ENCODE measurements at regions not wholly inside any gene's neighbourhood (a gene's known extent, or its start where the extent isn't known, plus 50 kb on each side); places are given as distances from the start of the nearest gene placed in this dataset.

DNA sequence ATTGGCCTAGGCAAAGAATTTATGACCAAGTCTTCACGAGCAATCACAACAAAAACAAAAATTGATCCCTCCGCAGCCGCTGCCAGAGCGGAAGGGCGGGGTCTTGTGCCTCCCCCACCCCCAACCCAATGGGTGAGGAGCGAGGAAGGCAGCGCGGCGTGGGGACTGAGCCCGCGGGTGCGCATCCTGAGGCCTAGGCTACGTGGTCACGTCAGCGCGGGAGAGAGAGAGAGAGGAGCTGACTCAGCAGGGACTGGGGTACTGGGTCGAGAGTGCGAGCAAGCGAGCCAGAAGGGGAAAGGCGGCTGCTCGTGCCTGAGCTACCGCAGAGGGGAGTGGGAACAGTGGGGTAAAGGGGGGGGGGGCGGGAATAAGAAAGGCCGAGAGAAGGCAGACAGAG is 90.1 kb upstream of the FERMT1 start:
- Histone ChIP-seq H3K4me2 (ENCODE audit: low read length) (no peak overlapping the region), H3K4me1 (ENCODE audit: control insufficient read depth, low read length) (no peaks in the 10 kb centered on the region), H4K20me1 (ENCODE audit: control insufficient read depth, insufficient read depth, low read depth, low read length) (no peaks in the 10 kb centered on the region), H3K9me3 (ENCODE audit: control insufficient read depth, insufficient read depth, low read length) (no peaks in the 10 kb centered on the region), H3K79me2 (ENCODE audit: control insufficient read depth, low read length) (no peaks in the 10 kb centered on the region), H3F3A (ENCODE audit: control insufficient read depth, insufficient read depth) (no peaks in the 10 kb centered on the region), H3K9me2 (replicated peaks; ENCODE audit: control insufficient read depth, low read length) (no peaks in the 10 kb centered on the region), H3K27me3 (ENCODE audit: control insufficient read depth, low read length) (no peaks in the 10 kb centered on the region), H3K36me3 (ENCODE audit: control insufficient read depth, low read length) (no peaks in the 10 kb centered on the region), H3K4me3 (ENCODE audit: low read length) (no peak overlapping the region), H3K27ac (ENCODE audit: low read depth, low read length) (no peak overlapping the region)
- TF ChIP-seq CTCF (IDR thresholded peaks at IDR 0.05; ENCODE audit: low read depth, low read length, poor library complexity, severe bottlenecking) (no peak), EZH2phosphoT487 (IDR thresholded peaks at IDR 0.05; ENCODE audit: borderline replicate concordance, low read length) (no peak)

GRCh38 chr20:6209093-6209492 is 86.3 kb upstream of the FERMT1 start:
- Histone ChIP-seq H3K4me1 (ENCODE audit: control insufficient read depth, low read length) (no peaks in the 10 kb centered on the region), H3K27ac (ENCODE audit: low read depth, low read length) (no peak overlapping the region), H3F3A (ENCODE audit: control insufficient read depth, insufficient read depth) (no peaks in the 10 kb centered on the region), H3K4me3 (ENCODE audit: low read length) (no peak overlapping the region), H3K27me3 (ENCODE audit: control insufficient read depth, low read length) (0 out of 2 replicates have a peak, but pooled peaks cover under 1% of the 10 kb centered on the region), H3K36me3 (ENCODE audit: control insufficient read depth, low read length) (no peaks in the 10 kb centered on the region), H3K9me2 (replicated peaks; ENCODE audit: control insufficient read depth, low read length) (no peaks in the 10 kb centered on the region), H4K20me1 (ENCODE audit: control insufficient read depth, insufficient read depth, low read depth, low read length) (no peaks in the 10 kb centered on the region), H3K4me2 (ENCODE audit: low read length) (no peak overlapping the region), H3K79me2 (ENCODE audit: control insufficient read depth, low read length) (no peaks in the 10 kb centered on the region), H3K9me3 (ENCODE audit: control insufficient read depth, insufficient read depth, low read length) (no peaks in the 10 kb centered on the region)
- TF ChIP-seq CTCF (IDR thresholded peaks at IDR 0.05; ENCODE audit: low read depth, low read length, poor library complexity, severe bottlenecking) (no peak), EZH2phosphoT487 (IDR thresholded peaks at IDR 0.05; ENCODE audit: borderline replicate concordance, low read length) (no peak)

- Histone ChIP-seq H3K27me3 (ENCODE audit: control insufficient read depth, low read length) (0 out of 2 replicates have a peak, but pooled peaks cover 3% of the 10 kb centered on the region), H3K4me2 (ENCODE audit: low read length) (no peak overlapping the region), H3K9me3 (ENCODE audit: control insufficient read depth, insufficient read depth, low read length) (no peaks in the 10 kb centered on the region), H3K79me2 (ENCODE audit: control insufficient read depth, low read length) (no peaks in the 10 kb centered on the region), H3K4me1 (ENCODE audit: control insufficient read depth, low read length) (no peaks in the 10 kb centered on the region), H3K9me2 (replicated peaks; ENCODE audit: control insufficient read depth, low read length) (no peaks in the 10 kb centered on the region), H3F3A (ENCODE audit: control insufficient read depth, insufficient read depth) (no peaks in the 10 kb centered on the region), H3K27ac (ENCODE audit: low read depth, low read length) (no peak overlapping the region), H3K4me3 (ENCODE audit: low read length) (no peak overlapping the region), H3K36me3 (ENCODE audit: control insufficient read depth, low read length) (no peaks in the 10 kb centered on the region), H4K20me1 (ENCODE audit: control insufficient read depth, insufficient read depth, low read depth, low read length) (no peaks in the 10 kb centered on the region)
- TF ChIP-seq CTCF (IDR thresholded peaks at IDR 0.05; ENCODE audit: low read depth, low read length, poor library complexity, severe bottlenecking) (no peak), EZH2phosphoT487 (IDR thresholded peaks at IDR 0.05; ENCODE audit: borderline replicate concordance, low read length) (no peak)
Observed at GRCh38 chr20:6200092-6200491, 77.3 kb upstream of the FERMT1 start.
